ENCODE measurements at regions not wholly inside any gene's neighbourhood (a gene's known extent, or its start where the extent isn't known, plus 50 kb on each side); places are given as distances from the start of the nearest gene placed in this dataset.

DNA sequence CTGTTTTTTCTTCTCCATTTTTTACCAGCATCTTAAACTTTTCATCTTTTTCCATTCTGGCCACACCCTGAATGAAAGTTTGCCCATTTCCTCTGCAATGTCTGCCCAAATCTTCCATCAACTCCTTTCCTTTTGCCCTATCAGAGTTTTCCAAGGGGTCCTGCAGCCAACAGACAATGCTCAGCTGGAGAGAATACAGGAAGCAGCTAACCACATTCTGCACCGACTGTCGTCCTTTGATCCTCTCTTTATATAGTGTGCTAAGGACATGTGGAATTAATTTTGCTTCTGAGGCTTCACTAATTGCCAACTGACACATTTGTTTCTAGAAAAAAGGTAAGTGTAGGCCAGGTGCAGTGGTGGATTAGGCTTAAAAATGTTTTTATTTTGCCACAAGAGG lies 50.5 kb upstream of the DLX2 start:
- no peak for DNase-seq (ENCODE audit: low read depth, low spot score)

- DNase-seq (ENCODE audit: low read depth, low spot score) = no peak
These were observed 51.1 kb upstream of the DLX2 start for GRCh38 chr2:172153757-172154156.

DNA sequence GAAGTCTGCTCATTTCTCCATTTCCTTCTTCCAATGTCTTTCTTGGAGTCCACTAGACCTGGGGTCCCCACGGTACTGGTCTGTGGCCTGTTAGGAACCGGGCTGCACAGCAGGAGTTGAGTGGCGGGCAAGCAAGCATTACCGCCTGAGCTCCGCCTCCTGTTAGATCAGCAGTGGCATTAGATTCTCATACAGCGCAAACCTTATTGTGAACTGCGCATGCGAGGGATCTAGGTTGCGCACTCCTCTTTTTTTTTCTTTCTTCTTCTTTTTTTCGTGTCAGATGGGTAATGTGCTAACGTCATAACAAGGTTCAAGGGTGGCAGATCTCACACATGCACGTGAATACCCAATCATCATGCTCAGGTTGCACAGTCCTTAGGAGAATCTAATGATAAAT lies 53.1 kb upstream of the DLX2 start:
- DNase-seq (ENCODE audit: low read depth, low spot score) = no peak

DNA sequence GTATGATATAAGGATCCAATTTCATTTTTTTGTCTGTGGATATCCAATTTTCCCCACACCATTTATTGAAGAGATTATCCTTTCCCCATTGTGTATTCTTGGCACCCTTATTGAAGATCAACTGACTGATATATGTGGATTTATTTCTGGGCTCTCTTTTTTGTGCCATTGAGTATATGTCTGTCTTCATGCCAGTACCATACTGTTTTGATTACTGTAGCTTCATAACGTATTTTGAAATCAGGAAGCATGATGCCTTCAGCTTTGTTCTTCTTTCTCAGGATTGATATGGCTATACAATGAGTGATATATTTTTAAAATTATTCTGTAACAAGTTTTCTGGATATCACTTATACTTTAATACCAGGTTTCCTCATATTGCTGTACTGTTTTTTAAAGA lies 58.1 kb upstream of the DLX2 start:
- no peak for DNase-seq (ENCODE audit: low read depth, low spot score)

DNA sequence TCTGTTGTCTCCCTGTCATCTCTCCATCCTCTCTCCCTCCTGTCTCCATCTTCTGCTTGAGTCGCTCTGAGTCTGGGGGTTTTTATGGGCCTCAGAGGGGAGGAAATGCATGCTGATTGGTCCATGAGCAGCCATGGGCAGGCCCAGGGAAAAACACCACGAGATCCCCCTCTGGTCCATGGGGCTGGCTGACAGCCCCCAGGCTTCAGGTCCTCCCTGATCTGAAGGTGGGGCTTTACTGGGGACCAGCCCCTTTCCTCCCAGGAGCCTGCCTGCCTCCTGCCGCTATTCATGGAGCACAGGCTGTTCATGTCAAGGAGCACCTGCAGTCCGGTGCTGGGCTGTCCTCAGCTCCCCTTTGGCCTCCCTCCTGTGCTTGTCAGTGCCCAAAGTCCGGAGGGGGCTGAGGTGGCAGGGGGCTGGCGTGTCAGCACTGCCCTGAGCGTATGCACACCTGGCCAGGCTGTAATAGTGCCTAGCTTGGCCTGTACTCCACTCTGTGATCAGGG lies 59.6 kb upstream of the DLX2 start:
- no peak for DNase-seq (ENCODE audit: low read depth, low spot score)

- DNase-seq (ENCODE audit: low read depth, low spot score) = no peak
These were observed 60.1 kb upstream of the DLX2 start for GRCh38 chr2:172162739-172163336.

DNA sequence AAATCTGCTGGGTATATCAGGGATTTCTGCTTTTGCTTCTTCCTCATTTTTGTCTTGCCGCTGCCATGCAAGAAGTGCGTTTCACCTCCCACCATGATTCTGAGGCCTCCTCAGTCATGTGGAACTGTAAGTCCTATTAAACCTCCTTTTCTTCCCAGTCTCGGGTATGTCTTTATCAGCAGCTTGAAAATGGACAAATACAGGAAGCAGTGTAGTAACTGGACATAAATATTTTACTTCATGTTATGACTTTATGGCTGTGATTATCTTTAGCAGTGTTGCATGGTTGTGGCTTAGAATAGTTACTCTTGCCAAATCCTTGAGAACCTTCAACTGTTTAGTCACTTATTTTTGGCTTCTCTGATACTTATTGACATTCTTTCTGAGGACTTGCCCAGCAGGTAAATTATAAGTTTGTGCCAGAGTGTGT lies 66.2 kb upstream of the DLX2 start:
- no peak for DNase-seq (ENCODE audit: low read depth, low spot score)

DNA sequence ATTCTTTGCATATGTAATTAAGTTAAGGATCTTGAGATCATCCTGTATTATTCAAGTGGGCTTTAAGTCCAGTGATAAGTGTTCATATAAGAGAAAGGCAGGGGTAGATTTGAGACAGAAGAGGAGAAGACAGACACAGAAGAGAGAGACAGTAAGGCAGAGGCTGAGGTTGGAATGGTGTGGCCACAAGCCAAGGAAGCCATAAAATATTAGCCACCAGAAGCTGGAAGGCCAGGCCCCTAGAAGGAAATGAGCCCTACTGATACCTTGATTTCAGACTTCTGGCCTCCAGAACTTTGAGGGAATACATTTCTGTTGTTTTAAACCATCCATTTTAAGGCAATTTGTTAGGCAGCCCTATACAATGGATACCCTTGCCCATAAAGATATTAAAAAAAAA lies 66.9 kb upstream of the DLX2 start:
- DNase-seq (ENCODE audit: low read depth, low spot score) = no peak

GRCh38 chr2:172172513-172173173 lies 69.9 kb upstream of the DLX2 start:
- peak; percentile 10 for DNase-seq (ENCODE audit: low read depth, low spot score)

DNA sequence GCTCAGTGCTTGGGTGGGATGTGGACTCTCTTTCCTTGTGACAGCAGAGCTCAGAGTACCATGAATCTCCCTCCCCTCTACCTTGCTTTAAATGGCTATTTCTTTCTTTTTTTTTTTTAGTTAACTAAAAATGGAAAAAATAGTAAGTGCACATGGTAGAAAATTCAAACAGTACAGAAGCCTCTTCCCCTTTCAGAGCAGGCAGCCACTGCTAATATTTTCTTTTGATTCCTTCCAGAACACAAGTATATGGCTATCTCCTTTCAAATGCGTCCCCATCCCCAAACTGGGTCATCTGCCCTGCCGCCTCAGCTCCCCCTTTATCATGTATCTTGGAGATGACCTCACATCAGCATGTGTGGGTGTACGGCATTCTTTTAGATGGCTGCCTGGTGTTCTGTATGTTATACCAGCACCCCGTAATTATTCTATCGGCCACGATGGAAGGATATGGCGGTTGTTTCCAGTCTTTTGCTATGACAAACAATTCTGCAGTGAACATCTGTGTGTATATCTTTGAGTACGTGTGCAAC lies 70.5 kb upstream of the DLX2 start:
- no peak for DNase-seq (ENCODE audit: low read depth, low spot score)

DNA sequence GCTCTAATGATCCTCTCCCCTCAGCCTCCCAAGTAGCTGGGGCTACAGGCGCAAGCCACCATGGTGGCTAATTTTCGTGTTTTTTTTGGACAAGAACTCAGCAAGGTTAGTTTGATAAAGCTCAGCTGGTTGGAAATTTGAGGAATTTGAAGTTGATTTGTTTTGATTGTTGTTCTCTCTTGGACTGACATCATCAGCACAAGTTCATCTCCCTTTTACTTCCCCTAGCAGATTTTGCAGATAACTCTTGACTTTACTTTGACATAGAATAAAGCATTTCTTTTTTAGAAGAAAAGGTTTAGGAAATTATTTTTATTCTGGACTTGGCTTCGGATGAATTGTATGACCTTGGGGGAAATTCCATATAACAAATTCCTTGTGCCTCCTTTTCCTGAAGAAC lies 74.9 kb upstream of the DLX2 start:
- no peak for DNase-seq (ENCODE audit: low read depth, low spot score)

DNA sequence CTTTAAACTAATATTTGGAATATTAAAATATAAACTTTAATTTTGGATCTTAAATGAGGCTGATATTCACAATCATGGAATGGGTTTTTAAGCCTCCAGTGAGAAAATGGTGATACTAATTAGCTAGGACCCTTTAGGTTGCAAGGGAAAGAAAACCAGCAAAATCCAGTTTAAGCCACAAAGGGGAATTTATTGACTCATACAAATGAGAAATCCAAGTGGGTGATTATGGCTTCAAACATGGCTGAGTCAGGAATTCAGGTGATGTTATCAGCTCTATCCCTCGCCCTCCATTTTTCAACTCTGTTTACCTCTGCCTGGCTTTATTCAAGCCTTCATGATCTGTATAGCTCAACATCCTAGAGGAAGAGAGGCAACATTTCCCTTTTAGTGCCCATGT lies 75.3 kb upstream of the DLX2 start:
- no peak for DNase-seq (ENCODE audit: low read depth, low spot score)

- DNase-seq (ENCODE audit: low read depth, low spot score) = no peak
These were observed 76.5 kb upstream of the DLX2 start for GRCh38 chr2:172179045-172179701.

- DNase-seq (ENCODE audit: low read depth, low spot score) = no peak
These were observed 79.1 kb upstream of the DLX2 start for GRCh38 chr2:172181840-172182239.

DNA sequence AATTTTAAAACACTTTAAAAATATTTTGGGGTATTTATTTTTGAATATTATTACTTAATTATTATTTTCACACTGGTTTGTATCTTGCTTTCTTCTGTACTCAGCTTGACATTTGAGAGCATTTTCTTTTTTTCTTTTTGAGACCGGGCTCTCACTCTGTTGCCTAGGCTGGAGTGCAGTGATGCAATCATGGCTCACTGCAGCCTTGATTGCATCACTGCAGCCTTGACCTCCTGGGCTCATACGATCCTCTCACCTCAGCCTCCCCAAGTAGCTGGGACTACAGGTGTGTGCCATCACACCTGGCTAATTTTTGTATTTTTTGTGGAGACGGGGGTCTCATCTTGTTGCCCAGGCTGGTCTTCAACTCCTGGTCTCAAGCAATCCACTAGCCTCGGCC lies 79.9 kb upstream of the DLX2 start:
- no peak for DNase-seq (ENCODE audit: low read depth, low spot score)

- no peak for DNase-seq (ENCODE audit: low read depth, low spot score)
These were observed 90.8 kb upstream of the DLX2 start for GRCh38 chr2:172193331-172194089.

GRCh38 chr2:172195836-172196376 lies 93.2 kb upstream of the DLX2 start:
- DNase-seq (ENCODE audit: low read depth, low spot score) = no peak

GRCh38 chr2:172196768-172197431 lies 94.2 kb upstream of the DLX2 start:
- DNase-seq (ENCODE audit: low read depth, low spot score) = no peak

DNA sequence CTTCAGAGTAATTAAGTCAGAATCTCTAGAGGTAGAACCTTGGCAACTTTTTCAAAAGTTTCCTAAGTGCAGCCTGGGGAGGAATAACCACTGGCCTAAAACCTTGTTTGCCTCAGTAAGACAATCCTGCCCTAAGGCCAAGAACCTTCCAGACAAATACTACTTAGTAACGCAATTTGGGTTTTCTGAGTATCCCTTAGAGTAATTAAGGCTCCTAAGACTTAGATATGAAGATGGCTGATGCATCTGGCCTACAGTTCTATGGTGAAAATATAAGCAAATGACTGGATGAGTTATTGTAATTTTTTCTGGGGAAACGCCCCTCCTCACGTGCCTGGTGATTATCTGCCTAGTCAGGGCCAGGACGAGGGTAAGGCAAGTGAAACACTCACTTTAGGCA lies 95.7 kb upstream of the DLX2 start:
- no peak for DNase-seq (ENCODE audit: low read depth, low spot score)

DNA sequence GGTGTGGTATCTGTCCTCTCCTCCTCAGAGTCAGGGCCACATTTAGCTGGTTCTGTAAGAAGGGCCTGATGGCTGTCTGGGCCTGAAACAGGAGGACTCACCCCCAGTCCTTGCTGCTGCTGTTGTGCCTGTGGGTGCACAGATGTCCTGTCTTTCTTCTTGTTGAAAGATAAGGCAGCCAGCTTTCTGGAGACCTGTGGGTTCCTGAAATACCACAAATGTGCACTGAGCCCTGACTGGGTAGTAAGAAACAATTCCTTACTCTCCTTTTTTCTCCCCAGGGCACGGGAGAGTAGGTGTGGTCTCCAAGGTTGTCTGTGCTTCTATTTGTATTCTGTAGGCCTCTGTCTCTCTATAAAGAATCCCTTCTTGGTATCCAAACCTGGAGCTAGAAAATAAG lies 96.2 kb upstream of the DLX2 start:
- DNase-seq (ENCODE audit: low read depth, low spot score) = no peak

- peak; percentile 10 for DNase-seq (ENCODE audit: low read depth, low spot score)
These were observed 97.9 kb upstream of the DLX2 start for GRCh38 chr2:172200495-172201085.
